NCI-H2107 treated with DMSO at 0.1 percent for 48 hours (cell line): ENCODE measurements at regions not wholly inside any gene's neighbourhood (a gene's known extent, or its start where the extent isn't known, plus 50 kb on each side); places are given as distances from the start of the nearest gene placed in this dataset.

Source experiments
- DNase-seq: peaks from one replicate; lab custom pipeline; 2025; ENCODE audit not compliant: unreplicated experiment; lab: John Stamatoyannopoulos, UW

DNA sequence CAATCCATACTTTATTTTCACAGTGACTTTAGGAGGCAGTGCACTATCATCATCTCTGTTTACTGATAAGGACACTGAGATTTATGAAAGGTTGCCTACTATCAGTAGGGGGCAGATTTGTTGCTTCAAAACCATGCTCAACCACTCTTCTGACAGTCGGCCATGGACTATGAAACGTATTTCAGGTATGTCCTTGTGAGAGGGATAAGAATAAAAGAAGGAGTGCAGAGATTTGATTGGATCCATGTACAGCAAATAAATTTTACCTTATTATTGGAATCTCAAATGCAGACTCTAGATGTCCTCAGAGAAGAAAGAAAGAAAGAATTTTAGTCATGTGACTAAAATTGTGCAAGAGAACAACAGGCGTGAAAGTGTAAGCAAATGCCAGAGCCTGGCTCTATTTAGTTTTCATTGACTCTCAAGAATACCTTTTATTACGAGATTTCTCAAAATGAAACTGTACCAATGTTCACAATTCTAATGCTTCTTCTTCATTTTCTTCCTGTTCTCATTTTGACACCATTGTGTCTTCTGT, 296.6 kb upstream of the RASA1 start:
- no peak for DNase-seq

DNA sequence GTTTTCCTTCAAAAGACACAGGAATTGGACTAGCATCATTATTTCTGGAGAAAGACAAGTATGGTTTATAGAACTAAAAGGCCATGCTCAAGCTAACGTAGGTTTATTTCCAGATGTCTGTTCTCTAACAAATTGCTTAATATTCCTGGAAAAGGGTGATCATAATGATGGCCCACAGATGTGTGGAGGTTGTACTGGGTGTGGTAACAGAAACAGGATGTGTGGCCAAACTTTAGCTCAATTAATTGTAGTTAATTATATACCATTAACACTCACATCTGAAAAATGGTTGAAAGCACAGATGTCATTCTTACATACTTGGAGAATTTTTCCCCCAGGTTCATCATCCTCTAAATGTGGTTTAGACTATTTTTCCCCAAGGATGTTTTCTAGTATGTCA, 292.7 kb upstream of the RASA1 start:
- no peak for DNase-seq

DNA sequence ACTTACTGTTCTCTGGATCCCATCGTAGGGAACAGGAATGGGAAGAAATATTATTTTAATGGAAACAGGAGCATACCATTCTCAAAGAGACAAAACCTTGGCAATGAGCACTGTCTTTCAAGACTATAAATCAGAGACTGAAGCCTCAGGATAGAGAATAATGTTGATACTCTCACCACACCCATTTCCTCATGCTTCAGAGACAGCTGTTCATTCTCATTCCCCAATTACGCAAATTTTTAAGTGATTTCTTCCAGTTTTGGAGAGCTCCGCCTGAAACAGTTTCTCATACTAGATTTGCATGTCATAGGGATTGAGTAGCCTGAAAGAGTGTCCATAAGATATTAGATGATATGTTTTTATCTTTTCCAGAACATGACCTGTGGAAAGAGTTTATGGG, 290.5 kb upstream of the RASA1 start:
- no peak for DNase-seq

DNA sequence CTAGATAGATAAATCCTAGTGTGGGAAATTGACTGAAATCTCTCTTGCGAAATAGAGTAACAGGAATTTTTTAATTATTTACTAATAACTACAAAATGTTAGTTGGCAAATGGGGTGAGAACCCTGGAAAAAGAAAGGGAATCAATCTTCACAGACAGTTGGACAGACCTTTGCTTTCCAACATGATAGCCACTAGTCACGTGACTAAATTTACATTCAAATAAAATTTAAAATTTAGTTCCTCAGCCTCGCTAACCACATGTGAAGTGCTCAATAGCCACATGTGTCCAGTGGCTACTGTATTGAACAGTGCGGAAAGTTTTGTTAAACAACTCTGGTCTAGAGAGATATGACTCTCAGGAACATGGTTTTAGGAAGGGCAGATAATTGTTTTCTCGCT, 289.9 kb upstream of the RASA1 start:
- DNase-seq: no peak

DNA sequence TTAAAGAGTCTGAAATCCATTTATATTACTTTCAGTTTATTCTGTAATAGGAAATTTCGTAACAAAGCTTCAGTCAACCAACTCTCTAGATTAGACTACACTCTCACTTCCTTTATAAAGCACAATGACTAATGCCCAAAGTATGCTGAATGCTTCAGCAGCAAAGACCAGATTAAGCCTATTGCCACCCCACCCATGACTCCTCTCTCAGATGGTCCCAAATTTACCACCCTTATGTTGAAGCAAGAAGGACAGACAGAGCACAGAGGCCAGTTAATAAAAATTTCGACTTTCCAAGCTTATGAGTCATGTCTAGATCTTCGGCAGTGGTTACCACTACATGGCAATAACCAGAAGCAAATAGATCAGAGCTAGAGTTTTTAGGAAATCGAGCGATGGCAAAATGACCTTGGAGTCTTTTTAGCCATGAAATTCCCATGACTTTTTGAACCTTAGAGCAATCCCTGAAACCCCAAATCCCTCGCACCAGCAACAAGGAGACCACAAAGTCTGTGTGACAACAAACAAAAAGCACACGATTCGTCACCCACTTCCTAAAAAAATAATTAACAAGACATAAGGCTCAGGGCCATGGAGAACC, 287.8 kb upstream of the RASA1 start:
- no peak for DNase-seq

DNA sequence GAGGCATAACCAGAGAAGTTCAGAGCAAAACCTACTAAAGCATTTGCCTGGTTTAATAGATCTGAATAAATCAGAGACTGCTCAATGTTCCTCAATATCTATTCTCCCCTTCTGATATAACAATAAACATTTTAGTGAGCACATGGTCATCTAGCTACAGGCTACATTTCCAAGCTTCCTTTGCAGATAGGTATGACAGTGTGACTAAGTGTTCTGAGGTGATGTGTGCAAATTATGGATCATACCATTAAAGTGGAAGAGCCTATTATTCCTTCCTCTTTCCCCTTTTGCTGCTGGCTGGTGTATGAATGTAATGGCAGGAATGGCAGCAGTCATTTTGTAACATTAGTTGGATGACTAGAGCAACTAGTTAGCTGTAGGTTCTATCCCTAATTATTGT, 285.8 kb upstream of the RASA1 start:
- DNase-seq: no peak

DNA sequence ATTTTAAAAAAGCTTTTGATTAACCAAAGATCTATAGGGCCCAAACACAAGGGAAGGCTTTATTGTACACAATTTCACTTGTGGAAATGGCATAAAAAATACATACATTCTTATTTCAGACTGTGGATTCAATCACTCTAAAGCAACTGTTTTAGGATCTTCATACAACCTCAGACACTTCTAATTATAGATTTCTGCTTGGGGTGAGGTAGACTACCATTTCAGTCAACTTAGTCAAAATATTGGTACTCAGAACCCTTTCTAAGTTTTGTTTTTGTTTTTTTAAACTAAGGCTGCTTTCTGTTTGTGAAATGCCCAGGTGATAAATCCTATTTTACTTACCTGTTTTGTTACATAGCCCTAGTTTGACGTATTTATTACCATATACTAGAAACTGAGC, 284.5 kb upstream of the RASA1 start:
- DNase-seq: no peak

DNA sequence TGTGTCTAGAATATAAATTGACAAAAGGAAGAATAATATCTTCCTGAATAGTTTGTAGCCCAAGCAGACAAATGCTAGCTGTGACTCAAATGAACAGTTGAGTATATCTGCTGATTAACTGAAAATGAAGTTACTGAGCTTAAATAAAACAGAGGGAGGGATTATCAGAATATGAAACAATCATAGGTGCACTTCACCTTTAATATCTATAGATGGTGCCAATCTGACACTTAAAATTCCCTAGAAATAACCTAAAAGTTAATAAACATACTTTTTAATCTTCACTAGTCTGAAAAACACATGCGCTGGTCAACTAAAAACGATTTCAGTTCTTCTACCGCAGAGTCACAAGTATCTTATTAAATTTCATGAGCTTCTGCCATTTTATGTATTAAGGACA, 280.8 kb upstream of the RASA1 start:
- no peak for DNase-seq

DNA sequence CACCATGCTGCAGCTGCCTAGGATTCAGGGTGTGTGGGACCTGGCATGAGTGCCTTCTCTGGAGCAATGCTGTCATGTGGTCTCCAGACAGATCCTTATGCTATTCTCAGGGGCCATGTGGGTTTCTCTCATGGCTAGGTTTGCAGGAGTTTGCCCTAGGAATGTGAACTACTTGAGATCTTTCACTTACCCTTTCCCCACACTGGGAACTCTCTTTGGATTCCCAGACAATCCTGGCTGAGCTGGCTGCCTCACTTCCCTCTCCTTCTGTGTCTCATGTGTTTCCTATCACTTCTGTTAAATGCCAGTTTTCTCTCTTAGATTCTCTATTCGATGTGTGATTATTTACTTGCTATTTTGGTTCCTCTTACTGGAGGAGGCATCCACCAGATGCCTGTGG, 270.2 kb upstream of the RASA1 start:
- DNase-seq: no peak

DNA sequence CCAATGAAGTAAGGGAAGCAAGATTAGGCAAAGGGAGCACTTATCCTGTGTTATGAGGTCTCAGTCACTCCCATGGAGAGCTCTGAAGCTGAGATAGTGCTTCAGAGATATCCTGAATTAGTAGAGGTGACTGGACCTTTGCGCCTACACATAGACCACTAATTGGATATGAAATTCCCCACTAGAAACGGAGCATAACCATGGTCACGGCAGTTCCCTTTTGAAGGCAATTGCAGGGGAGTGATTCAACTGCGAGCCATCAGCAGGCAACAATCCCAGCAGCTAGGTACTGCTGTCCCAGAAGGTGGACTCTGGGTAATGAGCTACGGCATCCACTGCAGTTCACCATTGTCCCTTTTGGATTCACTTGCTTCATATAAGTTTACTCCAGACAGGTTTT, 267.7 kb upstream of the RASA1 start:
- no peak for DNase-seq

DNA sequence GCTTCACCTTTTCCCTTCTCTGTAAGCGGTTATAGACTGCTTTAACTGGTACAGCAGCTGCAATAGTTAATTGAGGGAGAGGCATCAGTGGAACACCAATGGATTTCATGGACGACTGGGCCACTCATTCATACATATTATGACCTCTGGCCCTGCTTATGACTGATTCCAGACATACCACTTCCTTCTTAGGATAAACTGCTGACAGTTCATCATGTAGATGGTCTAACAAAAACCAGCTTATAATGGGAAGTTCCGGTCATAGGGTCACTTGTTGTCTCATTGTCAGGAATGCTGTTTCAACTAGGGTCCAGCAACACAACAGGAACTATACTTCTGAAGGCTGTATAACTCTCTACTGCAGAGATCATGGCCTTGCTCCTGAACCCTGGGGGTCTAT, 265.2 kb upstream of the RASA1 start:
- DNase-seq: no peak

DNA sequence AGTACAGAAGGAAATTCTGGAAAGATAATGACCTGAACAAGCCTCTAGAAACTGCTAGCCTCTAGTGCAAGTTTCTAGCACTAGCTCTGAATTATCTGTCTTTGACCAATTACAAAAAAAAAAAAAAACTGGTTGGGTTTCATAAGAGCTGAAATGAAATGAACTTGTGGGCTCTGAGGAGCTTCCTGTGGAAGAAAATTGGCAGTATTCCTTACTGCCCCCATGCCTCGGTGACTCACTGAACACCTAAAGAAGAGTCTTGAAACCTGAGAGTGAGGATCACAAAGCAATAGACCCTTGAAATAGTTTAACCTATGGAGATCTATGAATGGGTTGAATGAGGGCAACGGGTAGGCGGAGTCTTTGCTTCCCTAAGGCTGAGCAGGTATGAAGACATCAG, 263.6 kb upstream of the RASA1 start:
- no peak for DNase-seq

DNA sequence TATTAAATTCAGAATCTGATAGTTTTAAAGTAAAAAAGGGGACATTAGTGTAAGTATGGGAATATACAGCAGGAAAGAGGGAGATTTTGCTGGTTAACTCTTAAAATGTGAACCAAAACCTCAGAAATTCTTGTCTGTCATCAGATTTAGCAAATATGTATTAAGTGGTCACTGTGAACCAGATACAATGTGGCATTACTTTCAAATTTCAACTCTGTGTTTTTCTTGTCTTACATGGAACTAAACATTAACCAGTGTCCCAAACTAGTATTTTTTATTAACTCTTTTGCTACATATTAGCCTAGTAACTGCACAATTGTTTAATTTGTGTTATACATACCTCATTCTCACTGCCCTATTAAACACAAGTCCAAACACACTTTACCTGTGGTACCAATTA, 259.9 kb upstream of the RASA1 start:
- no peak for DNase-seq

DNA sequence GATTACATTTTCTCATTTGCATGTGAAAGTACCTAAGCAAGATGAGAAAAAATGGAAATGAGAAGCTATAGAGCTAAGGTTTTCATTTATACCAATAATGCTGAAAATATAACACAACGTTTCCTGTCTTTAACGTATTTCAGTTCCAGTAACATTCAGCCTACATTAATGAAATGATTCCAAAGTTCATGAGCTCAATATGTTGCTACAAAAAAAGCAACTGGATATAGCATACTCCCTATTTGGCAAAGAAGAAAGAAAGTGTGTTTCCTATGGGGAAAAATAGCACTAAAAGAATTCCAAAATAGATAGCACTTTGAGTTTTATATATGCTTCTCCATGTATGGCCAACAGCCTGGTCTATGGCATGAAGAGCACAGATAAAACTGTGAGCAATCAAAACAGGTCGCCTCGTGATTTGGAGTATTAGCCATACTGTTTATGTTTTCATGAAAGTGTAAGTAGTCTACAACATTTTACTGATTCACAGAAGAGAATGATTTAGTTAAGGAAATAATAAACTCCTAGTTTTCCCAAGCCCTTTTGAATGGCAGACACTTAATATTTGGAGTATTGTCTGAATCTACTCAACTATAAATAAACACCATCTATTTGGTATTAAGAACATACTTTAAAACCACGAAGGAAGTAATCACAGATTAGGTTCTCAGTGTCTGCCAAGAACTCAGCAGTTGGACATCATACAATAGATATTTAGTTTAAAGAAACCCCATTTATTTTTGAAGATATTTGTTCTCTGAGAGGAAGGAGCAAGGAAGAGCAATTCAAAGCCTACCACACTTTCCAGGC, 258.7 kb upstream of the RASA1 start:
- no peak for DNase-seq

DNA sequence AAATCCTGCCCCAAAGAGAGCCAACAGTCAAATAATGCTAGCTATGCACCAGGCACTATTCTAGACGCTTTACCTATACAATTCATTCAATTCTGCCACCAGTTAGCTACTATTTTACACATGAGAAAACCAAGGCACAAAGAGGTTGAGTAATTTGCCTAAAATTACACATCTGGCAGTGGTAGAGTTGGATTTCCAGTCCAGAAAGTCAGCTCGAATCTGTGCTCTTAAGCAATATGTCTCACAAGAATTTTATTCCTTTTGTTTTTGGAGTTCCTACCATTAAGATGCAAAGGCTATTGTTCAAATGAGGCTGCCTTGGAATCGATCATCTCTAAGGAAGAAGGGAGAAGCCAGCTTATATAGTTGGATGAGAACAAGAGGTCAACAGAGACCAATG, 256.9 kb upstream of the RASA1 start:
- no peak for DNase-seq

DNA sequence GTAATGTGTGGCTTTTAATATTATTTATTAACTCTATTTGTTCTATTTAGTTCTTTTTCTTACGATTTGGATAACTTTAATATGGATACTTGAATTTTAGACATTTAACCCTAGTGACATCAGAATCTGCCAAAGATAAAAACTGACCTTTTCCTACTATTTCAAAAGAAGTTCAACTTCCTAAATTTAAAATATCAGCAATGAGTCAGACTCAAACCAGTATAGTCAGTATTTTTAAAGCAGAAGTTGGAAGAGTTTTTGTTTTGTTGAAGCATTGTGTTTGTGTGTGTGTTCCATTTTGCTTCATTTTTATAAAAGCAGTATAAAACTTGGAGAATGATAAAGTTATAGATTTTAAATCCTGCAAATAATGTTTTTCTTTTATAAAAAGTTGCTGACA, 251.8 kb upstream of the RASA1 start:
- no peak for DNase-seq

DNA sequence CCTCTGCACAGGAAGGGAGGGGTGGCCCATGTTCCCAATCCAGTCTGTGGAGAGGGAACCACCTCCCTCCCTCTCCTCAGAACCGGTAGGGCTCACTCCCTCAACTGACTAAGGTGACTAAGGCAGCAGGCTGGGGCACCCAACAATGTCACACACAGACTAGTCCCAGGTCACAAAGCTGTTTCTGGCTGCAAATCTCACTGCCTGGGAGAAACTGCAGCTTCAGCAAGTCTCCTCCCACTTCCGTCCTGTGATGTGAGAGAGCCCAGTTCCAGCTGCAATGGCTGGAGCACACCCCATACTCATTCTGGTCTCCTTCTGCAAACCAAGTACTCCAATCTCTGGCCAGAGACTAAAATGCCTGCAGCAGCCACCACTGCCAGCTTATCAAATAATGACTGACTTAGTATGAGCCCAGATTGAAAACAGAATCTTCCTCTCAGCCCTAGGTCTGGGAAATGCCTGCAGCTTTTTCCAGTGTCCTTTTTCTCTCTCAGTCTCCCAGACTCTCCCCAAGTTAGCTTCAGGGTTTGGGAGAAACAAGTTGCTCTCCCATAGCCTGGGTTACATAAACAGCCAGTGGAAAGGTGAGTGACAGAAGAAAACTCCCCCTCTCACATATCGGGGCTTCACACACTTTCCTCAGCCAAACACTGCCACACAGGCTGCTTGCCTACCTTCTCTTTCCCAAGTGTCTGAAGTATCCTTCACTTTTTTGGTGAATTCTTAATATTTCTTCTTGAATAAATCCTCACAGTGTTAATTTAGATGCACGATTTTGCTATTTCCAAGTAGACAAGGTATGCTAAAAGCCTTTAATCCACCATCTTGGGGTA, 247.4 kb upstream of the RASA1 start:
- no peak for DNase-seq

DNA sequence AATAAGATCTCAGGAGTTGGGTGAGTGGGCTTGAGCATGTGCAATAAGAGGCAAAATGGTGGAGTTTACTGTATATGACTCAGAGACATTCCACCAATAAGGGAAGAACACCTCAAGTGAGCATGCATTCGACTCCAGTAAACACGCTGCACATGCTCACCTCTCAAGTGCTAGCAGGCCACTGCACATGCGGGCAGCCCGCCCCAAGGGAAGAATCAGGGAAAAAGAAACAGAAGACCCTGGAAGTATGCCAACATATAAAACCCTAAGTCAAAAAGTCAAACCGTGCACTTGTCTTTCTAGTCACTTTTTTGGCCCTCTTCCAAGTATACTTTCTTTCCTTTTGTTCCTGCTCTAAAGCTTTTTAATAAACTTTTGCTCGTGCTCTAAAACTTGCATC, 245.3 kb upstream of the RASA1 start:
- no peak for DNase-seq

DNA sequence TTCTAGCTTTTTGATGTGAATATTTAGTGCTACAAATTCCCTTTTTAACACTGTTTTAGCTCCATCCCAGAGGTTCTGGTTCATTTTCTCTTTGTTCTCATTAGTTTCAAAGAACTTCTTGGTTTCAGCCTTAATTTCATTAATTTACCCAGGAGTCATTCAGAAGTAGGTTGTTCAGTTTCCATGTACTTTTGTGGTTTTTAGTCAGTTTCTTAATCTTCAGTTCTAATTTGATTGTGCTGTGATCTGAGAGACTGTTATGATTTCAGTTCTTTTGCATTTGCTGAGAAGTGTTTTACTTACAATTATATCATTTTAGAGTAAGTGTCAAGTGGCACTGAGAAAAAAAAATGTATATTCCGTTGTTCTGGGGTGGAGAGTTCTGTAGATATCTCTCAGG, 240.1 kb upstream of the RASA1 start:
- no peak for DNase-seq

DNA sequence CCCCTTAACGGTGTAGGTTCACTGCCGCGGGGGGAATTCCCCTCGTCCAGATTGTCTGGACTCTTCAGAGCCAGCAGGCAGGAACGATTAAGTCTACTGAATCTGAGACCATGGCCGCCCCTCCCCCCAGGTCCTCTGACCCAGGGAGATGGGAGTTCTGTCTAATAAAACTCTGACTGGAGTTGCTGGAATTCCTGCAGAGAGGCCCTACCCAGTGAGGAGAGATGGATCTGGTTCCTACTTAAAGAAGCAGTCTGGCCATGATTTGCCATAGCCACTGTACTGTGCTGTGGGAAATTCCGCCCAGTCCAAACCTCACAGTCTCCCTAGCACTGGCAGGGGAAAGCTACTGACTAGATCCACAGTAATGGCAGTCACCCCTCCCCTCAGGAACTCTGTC, 237.7 kb upstream of the RASA1 start:
- DNase-seq: no peak

DNA sequence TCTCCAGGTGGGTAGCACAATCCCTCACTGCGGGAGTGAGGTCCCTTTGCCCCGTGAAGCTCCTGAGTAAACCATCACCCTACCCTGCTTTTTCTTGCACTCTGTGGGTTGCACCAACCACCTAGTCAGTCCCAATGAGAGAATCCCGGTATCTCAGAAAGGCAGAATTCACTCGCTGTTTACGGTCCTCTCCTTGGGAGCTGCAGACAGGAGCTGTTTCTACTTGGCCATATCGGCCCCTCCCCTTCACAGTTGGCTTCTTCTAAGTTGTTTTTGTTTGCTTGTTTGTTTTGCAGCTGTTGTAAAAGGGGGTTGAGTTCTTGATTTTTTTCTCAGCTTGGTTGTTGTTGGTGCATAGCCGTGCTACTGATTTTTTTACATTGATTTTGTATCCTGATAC, 237.0 kb upstream of the RASA1 start:
- DNase-seq: no peak

DNA sequence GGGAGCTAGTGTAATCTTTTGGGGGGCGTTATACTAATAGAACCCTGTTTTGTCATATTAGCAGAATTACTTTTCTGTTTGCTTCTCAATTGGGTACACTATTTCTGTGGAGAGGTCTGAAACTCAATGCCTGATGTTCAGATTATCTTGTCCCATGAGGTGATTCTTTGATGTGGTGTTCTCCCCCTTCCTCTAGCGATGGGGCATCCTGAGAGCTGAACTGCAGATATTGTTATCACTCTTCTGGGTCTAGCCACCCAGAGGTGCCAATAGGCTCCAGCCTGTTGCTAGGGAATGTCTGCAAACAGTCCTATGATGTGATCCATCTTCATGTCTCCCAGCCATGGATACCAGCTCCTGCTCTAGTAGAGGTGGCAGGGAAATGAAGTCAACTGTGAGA, 233.1 kb upstream of the RASA1 start:
- DNase-seq: no peak
